ENCODE measurements at regions not wholly inside any gene's neighbourhood (a gene's known extent, or its start where the extent isn't known, plus 50 kb on each side); places are given as distances from the start of the nearest gene placed in this dataset.
"Not testable (repeated sequence)": the region's sequence is repeated elsewhere in the genome, so short reads cannot be mapped to it uniquely, and the experiment has no call there.

- no peak for DNase-seq (ENCODE audit: low read depth)
Observed at GRCh38 chrX:124717537-124717936, 371.2 kb downstream of the SH2D1A start.

GRCh38 chrX:124719060-124719459 is 372.7 kb downstream of the SH2D1A start:
- no peak for DNase-seq (ENCODE audit: low read depth)

- no peak for DNase-seq (ENCODE audit: low read depth)
Observed at GRCh38 chrX:124720532-124720931, 374.2 kb downstream of the SH2D1A start.

GRCh38 chrX:124725502-124725901 is 379.1 kb downstream of the SH2D1A start:
- DNase-seq (ENCODE audit: low read depth), result no peak

- no peak for DNase-seq (ENCODE audit: low read depth)
Observed at GRCh38 chrX:124726292-124726691, 379.9 kb downstream of the SH2D1A start.

- DNase-seq (ENCODE audit: low read depth), result no peak
Observed at GRCh38 chrX:124726881-124727280, 380.5 kb downstream of the SH2D1A start.

GRCh38 chrX:124736553-124737270 is 390.3 kb downstream of the SH2D1A start:
- DNase-seq (ENCODE audit: low read depth), result no peak

GRCh38 chrX:124737771-124738170 is 391.4 kb downstream of the SH2D1A start:
- no peak for DNase-seq (ENCODE audit: low read depth)

GRCh38 chrX:124747295-124747694 is 400.9 kb downstream of the SH2D1A start:
- no peak for DNase-seq (ENCODE audit: low read depth)

GRCh38 chrX:124764354-124764753 is 418.0 kb downstream of the SH2D1A start:
- DNase-seq (ENCODE audit: low read depth), result no peak

GRCh38 chrX:124769166-124769565 is 422.8 kb downstream of the SH2D1A start:
- DNase-seq (ENCODE audit: low read depth), result no peak

GRCh38 chrX:124771292-124771691 is 424.9 kb downstream of the SH2D1A start:
- DNase-seq (ENCODE audit: low read depth), result no peak

GRCh38 chrX:124788253-124788652 is 441.9 kb downstream of the SH2D1A start:
- DNase-seq (ENCODE audit: low read depth), result not testable (repeated sequence)

GRCh38 chrX:124789874-124790273 is 443.5 kb downstream of the SH2D1A start:
- not testable (repeated sequence) for DNase-seq (ENCODE audit: low read depth)

- no peak for DNase-seq (ENCODE audit: low read depth)
Observed at GRCh38 chrX:124791492-124792095, 445.2 kb downstream of the SH2D1A start.

- DNase-seq (ENCODE audit: low read depth), result no peak
Observed at GRCh38 chrX:124796989-124797388, 450.6 kb downstream of the SH2D1A start.

GRCh38 chrX:124804962-124805361 is 458.6 kb downstream of the SH2D1A start:
- no peak for DNase-seq (ENCODE audit: low read depth)

- no peak for DNase-seq (ENCODE audit: low read depth)
Observed at GRCh38 chrX:124805486-124805885, 459.1 kb downstream of the SH2D1A start.

- DNase-seq (ENCODE audit: low read depth), result no peak
Observed at GRCh38 chrX:124814106-124814505, 467.7 kb downstream of the SH2D1A start.

GRCh38 chrX:124818033-124818432 is 471.7 kb downstream of the SH2D1A start:
- DNase-seq (ENCODE audit: low read depth), result no peak

GRCh38 chrX:124818764-124819163 is 472.4 kb downstream of the SH2D1A start:
- no peak for DNase-seq (ENCODE audit: low read depth)

- DNase-seq (ENCODE audit: low read depth), result no peak
Observed at GRCh38 chrX:124820738-124821137, 474.4 kb downstream of the SH2D1A start.

- no peak for DNase-seq (ENCODE audit: low read depth)
Observed at GRCh38 chrX:124827258-124827845, 481.0 kb downstream of the SH2D1A start.
